IPS DF 4.7 (cell line): ENCODE measurements at regions not wholly inside any gene's neighbourhood (a gene's known extent, or its start where the extent isn't known, plus 50 kb on each side); places are given as distances from the start of the nearest gene placed in this dataset.

Experiments used
- DNase-seq: peaks from one replicate; pipeline ENCODE4 v3.0.0-alpha.2; 2013; ENCODE audit warnings: low spot score; ENCODE audit errors: extremely low read depth

DNA sequence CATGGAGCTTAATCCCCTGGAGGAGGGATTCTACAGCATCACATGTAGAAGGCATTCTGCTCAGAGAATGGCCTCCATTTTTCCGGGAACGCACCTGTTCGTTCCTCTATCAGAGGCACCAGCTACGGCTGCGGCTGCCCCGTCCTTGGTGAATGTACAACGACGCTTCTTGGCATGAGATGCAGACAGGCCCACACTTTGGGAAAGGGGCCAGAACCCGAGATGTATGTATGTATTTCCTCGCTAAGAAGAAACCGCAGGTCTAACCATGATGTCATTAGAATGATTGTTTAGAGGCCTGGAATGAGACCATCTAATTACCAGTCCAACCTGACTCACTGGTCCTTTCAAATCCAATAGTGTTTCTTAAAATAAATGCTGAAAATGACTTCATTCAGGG lies 1293.4 kb downstream of the TBC1D22A start:
- no peak for DNase-seq

DNA sequence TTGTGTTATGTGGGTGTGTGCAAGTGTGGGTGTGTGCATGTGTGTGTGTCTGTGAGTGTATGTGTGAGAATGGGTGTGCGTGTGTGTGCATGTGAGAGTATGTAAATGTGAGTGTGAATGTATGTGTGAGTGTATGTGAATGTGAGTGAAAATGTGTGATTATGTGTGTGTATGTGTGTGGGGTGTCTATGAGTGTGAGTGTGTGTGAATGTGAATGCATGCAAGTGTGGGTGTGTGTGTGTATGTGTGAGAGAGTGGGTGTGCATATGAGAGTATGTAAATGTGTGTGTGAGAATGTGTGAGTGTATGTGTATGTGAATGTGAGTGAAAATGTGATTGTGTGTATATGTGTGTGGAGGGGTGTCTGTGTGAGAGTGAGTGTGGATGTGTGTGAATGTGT lies 1292.7 kb downstream of the TBC1D22A start:
- DNase-seq: no peak

DNA sequence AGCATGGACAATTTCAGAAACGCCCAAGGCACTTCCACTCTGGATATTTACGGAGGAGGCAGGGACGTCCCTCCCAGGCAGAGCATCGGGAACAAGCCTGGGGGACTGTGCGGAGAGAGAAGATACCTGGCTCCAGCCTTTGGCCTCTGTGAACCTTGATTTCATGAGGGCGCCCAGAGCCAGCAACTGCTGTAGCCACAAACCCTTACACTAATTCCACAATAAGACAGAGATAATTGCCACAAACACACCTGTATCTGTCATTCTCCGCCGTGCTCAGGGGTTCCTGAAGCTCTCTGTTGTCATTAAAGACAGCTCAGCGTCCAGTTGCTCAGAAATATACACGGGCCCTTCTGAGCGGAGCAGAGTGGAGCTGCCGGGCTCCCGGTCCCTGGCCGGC lies 1292.1 kb downstream of the TBC1D22A start:
- no peak for DNase-seq

GRCh38 chr22:48053973-48054372 lies 1291.5 kb downstream of the TBC1D22A start:
- DNase-seq: no peak

DNA sequence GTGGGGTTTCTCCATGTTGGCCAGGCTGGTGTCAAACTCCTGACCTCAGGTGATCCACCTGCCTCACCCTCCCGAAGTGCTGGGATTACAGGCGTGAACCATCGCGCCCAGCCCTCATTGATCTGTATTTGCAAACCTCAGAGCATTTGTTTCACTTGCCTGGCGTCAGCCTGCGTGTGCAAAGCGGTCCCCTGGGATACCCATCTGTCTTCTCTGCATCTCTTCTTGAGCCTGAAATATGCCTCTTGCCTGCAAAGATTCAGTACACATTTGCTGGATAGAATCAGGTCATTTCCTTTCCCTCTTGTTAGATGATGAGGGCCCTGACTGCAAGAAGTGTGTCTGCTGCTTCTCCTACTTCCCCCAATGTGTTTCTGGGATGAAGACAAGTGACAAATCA lies 1291.0 kb downstream of the TBC1D22A start:
- no peak for DNase-seq

DNA sequence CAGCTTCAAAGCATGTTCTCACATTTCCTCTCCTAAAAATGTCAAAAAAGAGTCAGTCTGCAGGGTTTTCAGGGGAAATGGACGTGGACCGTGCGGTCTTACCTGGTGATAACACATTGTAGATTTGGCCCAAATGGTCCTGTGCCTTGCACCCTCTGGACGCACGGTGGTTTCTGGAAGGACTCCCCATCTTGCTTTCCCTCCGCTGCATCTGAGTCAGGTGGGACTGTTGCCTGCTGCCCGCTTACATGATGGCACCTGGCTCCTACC lies 1290.1 kb downstream of the TBC1D22A start:
- DNase-seq: no peak

DNA sequence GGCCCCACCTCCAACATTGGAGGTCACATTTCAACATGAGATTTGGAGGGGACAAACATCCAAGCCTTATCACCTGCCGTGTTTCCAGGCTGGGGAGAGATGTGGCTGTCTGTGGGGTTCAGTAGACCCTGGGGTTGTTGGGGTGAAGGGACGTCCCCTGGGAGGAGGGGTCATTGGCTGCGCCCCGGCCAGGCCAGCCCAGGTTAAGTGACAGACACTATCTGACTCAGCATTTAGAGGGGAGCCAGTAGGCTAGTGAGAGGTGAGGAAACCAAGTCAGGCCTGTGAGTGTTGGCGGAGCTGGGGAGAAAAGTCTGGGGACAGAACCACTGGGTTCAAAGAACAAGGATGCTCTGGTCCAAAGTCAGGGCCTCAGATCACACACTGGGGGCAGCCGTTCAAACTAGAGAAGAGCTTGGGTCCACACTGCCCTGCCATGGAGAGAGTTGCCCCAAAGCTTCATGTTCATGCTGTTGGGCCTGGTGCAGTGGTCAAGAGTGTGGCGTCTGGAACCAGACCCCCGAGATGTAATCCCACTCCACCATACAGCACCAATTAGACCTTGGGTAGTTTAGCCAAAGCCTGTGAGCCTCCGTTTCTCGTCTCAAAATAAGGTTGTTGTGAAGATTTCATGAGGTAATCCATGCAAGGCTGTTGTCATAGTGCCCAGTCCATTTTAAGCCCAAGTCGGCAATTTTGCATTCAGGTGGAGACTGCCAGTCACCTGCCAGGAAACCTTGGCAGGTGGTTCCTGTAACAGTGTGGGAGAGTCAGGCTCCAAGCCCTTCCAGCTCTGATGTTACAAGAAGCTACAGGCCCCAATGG lies 1289.6 kb downstream of the TBC1D22A start:
- DNase-seq: no peak

GRCh38 chr22:48050836-48051235 lies 1288.4 kb downstream of the TBC1D22A start:
- DNase-seq: no peak

DNA sequence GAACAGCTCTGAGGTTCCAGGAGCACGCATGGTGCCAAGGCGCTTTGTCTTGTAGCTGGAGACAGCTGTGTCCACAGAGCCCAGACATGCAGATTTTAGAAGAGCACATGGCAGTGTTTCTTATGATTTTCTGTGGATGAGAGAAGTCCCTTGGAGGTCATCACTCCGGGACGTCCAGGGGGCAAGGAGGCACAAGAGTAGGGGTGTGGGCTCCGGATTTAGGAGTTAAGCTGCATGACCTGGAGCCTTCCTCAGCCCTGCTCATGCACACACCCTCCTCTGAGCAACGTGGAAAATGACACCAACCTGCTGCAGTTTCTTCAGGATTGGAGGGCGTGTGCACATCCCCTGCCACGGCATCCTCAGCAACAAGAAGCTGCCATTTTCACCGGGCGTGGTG lies 1286.7 kb downstream of the TBC1D22A start:
- DNase-seq: no peak

- DNase-seq: no peak
These were observed 1285.5 kb downstream of the TBC1D22A start for GRCh38 chr22:48047722-48048500.

- DNase-seq: no peak
These were observed 1282.9 kb downstream of the TBC1D22A start for GRCh38 chr22:48045369-48045768.

DNA sequence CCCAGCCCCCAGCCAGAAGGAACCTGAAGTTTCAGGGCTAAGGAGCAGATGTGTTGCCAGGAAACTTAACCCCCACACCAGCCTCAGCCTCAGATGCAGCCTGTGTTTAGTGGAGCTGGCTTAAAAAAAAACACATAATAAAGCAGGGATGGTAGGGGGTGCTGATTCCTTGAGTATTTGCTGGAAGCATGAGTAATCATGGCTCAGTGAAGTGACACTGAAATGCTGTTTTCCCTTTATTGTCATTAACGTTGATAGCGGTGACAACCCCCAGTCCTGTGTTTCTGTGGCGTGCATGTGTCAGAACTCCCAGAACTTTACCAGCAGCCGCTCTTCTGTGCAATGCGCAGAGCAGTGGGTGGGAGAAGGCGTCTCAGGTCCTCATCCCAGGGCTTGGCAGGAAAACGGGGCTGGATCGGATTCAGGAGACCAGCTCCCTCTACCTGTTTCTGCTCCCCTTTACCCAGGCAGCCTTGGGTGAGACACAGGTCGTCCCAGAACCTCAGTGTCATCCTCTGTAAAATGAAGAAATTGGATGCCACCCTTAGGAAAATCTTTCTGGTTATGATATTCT lies 1282.1 kb downstream of the TBC1D22A start:
- no peak for DNase-seq

DNA sequence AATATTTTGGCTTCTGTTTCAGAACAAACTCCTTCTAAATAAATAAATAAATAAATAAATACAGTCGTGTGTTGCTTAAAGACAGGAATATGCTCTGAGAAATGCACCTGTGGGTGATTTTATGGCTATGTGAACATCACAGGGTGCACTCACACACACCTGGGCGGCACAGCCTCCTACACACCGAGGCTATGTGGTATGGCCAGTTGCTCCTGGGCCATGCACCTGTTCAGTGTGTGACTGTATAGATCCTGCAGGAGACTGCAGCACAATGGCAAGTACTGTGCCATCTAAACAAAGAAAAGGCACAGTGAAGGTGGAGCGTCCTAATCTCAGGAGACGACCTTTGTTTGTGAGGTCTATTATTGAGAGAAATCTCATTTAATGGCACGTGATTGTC lies 1281.1 kb downstream of the TBC1D22A start:
- DNase-seq: no peak

DNA sequence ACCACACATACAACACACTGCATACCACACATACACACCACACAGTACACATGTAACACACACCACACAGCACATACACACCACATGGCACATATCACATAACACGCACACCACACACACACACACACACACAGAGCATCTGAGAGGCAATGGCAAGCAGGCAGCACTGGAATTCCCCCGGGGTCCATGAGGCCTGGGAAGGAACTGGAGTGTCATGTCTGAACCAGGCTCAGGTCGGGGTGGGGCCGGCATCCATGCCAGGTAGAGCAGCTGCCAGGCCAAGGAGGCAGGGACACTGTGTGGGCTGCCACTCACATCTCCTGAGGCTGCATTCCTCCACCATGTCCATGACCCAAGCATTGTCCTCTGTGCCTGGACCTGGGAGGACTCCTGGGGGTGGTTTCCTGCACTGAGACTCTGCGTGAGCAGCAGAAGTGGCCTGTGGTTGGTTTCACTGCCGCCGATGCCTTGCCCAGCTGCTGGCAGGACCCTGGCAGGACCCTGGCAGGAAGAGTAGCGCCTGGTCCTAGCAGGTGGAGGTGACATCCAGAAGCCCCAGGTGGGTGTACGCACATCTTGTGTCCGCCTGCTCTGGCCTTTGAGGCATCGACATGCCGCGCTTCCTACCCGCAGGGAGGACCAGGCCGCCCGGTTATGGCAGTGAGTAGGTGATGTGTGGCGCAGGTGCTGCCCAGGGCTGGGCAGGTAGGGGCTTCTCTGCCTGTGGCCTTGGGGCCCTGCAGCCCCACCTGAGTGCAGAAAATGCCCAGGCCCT lies 1280.4 kb downstream of the TBC1D22A start:
- DNase-seq: no peak

- no peak for DNase-seq
These were observed 1276.9 kb downstream of the TBC1D22A start for GRCh38 chr22:48039326-48039725.

DNA sequence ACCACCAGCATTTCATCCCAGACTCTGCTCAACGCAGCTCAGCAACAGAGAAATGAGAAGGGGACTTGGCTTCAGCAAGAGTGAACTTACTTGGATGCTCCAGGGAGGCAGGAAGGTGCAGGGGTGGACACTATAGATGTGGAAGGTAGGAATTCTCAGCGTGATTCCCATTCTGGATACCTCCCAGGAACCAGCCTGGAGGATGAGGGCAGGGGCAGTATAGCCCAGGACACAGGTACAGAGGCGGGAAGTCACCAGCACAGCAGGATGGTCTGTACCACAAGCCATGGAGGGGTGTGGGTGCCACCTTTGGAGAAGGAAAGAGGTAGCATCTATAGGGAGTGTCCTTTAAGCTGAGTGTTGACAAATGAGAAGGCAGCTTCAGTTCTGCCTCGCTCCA lies 1275.2 kb downstream of the TBC1D22A start:
- no peak for DNase-seq

GRCh38 chr22:48035897-48036296 lies 1273.4 kb downstream of the TBC1D22A start:
- no peak for DNase-seq

GRCh38 chr22:48031589-48031988 lies 1269.1 kb downstream of the TBC1D22A start:
- no peak for DNase-seq

GRCh38 chr22:48025096-48025495 lies 1262.6 kb downstream of the TBC1D22A start:
- DNase-seq: no peak

DNA sequence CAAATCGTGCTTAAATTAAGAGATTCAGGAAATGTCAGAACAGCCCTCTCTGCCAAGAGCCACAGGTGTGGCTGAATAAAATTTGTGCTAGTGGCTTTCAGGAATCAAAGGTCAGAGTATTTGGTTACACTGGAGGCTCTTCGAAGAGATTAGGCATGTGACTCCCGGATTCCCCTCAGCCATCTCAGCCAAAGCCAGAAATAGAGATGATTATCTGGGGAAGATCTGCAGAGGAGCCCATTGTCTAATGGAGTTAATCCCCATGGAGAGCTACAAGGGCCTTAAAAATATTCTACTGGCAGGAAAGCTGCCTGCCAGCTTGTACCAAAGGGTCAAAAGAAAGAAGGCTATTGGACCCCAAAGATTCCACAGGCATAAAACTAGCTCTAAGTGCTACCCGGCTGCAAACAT lies 1259.5 kb downstream of the TBC1D22A start:
- no peak for DNase-seq

- DNase-seq: no peak
These were observed 1255.9 kb downstream of the TBC1D22A start for GRCh38 chr22:48018346-48018745.

- no peak for DNase-seq
These were observed 1253.3 kb downstream of the TBC1D22A start for GRCh38 chr22:48015701-48016100.
